Colonic mucosa (tissue), 4 donors: ENCODE measurements at regions not wholly inside any gene's neighbourhood (a gene's known extent, or its start where the extent isn't known, plus 50 kb on each side); places are given as distances from the start of the nearest gene placed in this dataset.
"Not testable (repeated sequence)": the region's sequence is repeated elsewhere in the genome, so short reads cannot be mapped to it uniquely, and the experiment has no call there.

ENCODE experiments used
- DNase-seq: peaks from one replicate; pipeline ENCODE4 v3.0.0-alpha.2; 2020
- H3K27ac ChIP-seq: fragments of 200-600 bp; one replicate; pipeline ENCODE4 v1.8.0; 2021
- H3K27me3 ChIP-seq: fragments of 200-600 bp; one replicate; pipeline ENCODE4 v1.8.0; 2021
- H3K36me3 ChIP-seq: fragments of 200-600 bp; one replicate; pipeline ENCODE4 v1.8.0; 2021
- H3K4me1 ChIP-seq: fragments of 200-600 bp; one replicate; pipeline ENCODE4 v1.8.0; 2021; ENCODE audit warnings: mild to moderate bottlenecking
- H3K4me3 ChIP-seq: fragments of 200-600 bp; one replicate; pipeline ENCODE4 v1.8.0; 2021
- H3K9ac ChIP-seq, 2 donors: one replicate each; pipeline ENCODE4 v1.7.0; 2013; ENCODE audit warnings: control low read depth in 2 of 2, low read depth in 2 of 2, low read length in 2 of 2
- H3K9me3 ChIP-seq: fragments of 200-600 bp; one replicate; pipeline ENCODE4 v1.8.0; 2021
- intact Hi-C: fragments of 100-400 bp; cut with DNase I; formaldehyde crosslinking; loops from one replicate; pipeline ENCODE4 v1.14.1; 2022
- TF ChIP-seq, protein P1 (sequence below): fragments of 200-600 bp; IDR thresholded peaks from one replicate; pipeline ENCODE4 v1.8.0; 2022; ENCODE audit warnings: antibody characterized with exemption, mild to moderate bottlenecking
- donor health status: healthy.
- donor health status: DM: no; HTN: no; CAD: no.
- donor health status: DM: no; HTN: no; CAD: no.

DNA sequence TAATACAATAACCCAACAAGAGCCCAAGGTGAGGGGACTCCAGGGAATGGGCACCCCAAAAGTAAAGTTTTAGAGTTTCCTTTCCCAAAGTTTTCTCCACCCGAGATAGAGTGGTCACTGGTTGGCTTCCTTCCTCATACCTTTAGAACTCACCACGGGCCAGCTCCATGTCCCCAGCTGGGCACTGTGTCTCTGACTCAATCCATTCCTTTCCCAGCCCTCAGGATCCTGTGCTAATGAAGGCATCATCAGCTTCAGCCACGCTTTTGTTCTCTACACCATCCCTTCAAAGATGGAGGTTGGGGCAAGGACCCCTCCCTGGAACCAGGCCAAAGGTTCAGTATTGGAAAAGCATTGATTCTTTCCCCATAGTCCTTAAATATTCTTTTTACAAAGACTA, 59.8 kb upstream of the VASH1 start:
- H3K4me3 ChIP-seq: no peak overlapping the region

GRCh38 chr14:76701981-76702380, 59.3 kb upstream of the VASH1 start:
- Histone ChIP-seq H3K4me3 (no peak overlapping the region), H3K27me3 (no peaks in the 10 kb centered on the region), H3K36me3 (no peaks in the 10 kb centered on the region), H3K9me3 (no peaks in the 10 kb centered on the region), H3K9ac (no peak overlapping the region), H3K27ac (no peak overlapping the region), H3K4me1 (no peaks in the 10 kb centered on the region)
- intact Hi-C loops: no loop called here
- no peak for DNase-seq
- TF ChIP-seq, protein P1, sequence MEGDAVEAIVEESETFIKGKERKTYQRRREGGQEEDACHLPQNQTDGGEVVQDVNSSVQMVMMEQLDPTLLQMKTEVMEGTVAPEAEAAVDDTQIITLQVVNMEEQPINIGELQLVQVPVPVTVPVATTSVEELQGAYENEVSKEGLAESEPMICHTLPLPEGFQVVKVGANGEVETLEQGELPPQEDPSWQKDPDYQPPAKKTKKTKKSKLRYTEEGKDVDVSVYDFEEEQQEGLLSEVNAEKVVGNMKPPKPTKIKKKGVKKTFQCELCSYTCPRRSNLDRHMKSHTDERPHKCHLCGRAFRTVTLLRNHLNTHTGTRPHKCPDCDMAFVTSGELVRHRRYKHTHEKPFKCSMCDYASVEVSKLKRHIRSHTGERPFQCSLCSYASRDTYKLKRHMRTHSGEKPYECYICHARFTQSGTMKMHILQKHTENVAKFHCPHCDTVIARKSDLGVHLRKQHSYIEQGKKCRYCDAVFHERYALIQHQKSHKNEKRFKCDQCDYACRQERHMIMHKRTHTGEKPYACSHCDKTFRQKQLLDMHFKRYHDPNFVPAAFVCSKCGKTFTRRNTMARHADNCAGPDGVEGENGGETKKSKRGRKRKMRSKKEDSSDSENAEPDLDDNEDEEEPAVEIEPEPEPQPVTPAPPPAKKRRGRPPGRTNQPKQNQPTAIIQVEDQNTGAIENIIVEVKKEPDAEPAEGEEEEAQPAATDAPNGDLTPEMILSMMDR: no peak

More for the DNA sequence above, 59.8 kb upstream of the VASH1 start:
- H3K27me3 ChIP-seq: no peaks in the 10 kb centered on the region
- no peaks in the 10 kb centered on the region for H3K36me3 ChIP-seq
- no peak for DNase-seq
- TF ChIP-seq, protein P1: no peak
- no peak overlapping the region for H3K9ac ChIP-seq
- intact Hi-C loops: no loop called here
- no peak overlapping the region for H3K27ac ChIP-seq
- H3K4me1 ChIP-seq: no peaks in the 10 kb centered on the region
- H3K9me3 ChIP-seq: no peaks in the 10 kb centered on the region

- DNase-seq: no peak
- no peak overlapping the region for H3K9ac ChIP-seq
- TF ChIP-seq, protein P1: no peak
- no peaks in the 10 kb centered on the region for H3K36me3 ChIP-seq
- no peaks in the 10 kb centered on the region for H3K27me3 ChIP-seq
- no peak overlapping the region for H3K27ac ChIP-seq
- no peaks in the 10 kb centered on the region for H3K9me3 ChIP-seq
- H3K4me1 ChIP-seq: no peaks in the 10 kb centered on the region
- intact Hi-C loops: no loop called here
- H3K4me3 ChIP-seq: no peak overlapping the region
Measured at GRCh38 chr14:76705214-76705613, 56.1 kb upstream of the VASH1 start.

GRCh38 chr14:76706207-76706606, 55.1 kb upstream of the VASH1 start:
- intact Hi-C loops, H3K27ac ChIP-seq, H3K4me1 ChIP-seq, H3K4me3 ChIP-seq, H3K9me3 ChIP-seq, H3K27me3 ChIP-seq, DNase-seq, H3K9ac ChIP-seq, H3K36me3 ChIP-seq: not testable (repeated sequence)

DNA sequence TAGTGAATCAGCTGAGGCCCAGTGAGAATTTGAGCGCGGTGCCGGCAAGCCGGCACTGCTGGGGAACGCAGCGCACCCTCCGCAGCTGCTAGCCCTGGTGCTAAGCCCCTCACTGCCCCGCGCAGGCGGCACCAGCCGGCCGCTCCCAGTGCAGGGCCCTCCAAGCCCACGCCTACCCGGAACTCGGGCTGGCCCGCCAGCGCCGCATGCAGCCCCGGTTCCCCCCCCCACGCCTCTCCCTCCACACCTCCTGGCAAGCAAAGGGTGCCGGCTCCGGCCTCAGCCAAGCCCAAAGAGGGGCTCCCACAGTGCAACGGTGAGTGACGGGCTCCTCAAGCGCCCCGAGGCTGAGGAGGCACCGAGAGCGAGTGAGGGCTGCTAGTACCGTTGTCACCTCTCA, 54.5 kb upstream of the VASH1 start:
- no peak for DNase-seq
- no peak overlapping the region for H3K9ac ChIP-seq
- no peak overlapping the region for H3K4me3 ChIP-seq
- TF ChIP-seq, protein P1: no peak
- H3K4me1 ChIP-seq: no peaks in the 10 kb centered on the region
- no peaks in the 10 kb centered on the region for H3K27me3 ChIP-seq
- H3K36me3 ChIP-seq: no peaks in the 10 kb centered on the region
- H3K27ac ChIP-seq: no peak overlapping the region
- intact Hi-C loops: no loop called here
- H3K9me3 ChIP-seq: no peaks in the 10 kb centered on the region

- H3K9me3 ChIP-seq: no peaks in the 10 kb centered on the region
Measured at GRCh38 chr14:76708028-76708427, 53.2 kb upstream of the VASH1 start.

More at GRCh38 chr14:76708028-76708427, 53.2 kb upstream of the VASH1 start:
- Histone ChIP-seq H3K36me3 (no peaks in the 10 kb centered on the region), H3K27me3 (no peaks in the 10 kb centered on the region), H3K4me1 (no peaks in the 10 kb centered on the region), H3K9ac (no peak overlapping the region), H3K4me3 (no peak overlapping the region), H3K27ac (no peak overlapping the region)
- no peak for DNase-seq
- TF ChIP-seq, protein P1: no peak
- intact Hi-C loops: no loop called here
